Prostate gland (tissue), 2 donors: ENCODE measurements at regions not wholly inside any gene's neighbourhood (a gene's known extent, or its start where the extent isn't known, plus 50 kb on each side); places are given as distances from the start of the nearest gene placed in this dataset.

Experiments
- DNase-seq: peaks from one replicate; pipeline ENCODE4 v3.0.0-alpha.2; 2019; ENCODE audit warnings: low spot score
- H3K27ac ChIP-seq, 2 donors: fragments of 200-600 bp; sonication (generic); 2 replicates each; pipeline ENCODE4 v1.5.1; 2017 to 2019
- H3K27me3 ChIP-seq: fragments of 200-600 bp; sonication (generic); replicated peaks from 2 replicates; pipeline ENCODE4 v1.5.1; 2019; ENCODE audit not compliant: insufficient read depth
- H3K36me3 ChIP-seq, 2 donors: fragments of 200-600 bp; sonication (generic); 1 replicate in 1 of 2; 2 replicates in 1 of 2; pipeline versions ENCODE4 v1.5.1 to v1.8.1; 2017 to 2019
- H3K4me1 ChIP-seq: fragments of 200-600 bp; sonication (generic); replicated peaks from 2 replicates; pipeline ENCODE4 v1.5.1; 2019
- H3K4me3 ChIP-seq, 2 donors: fragments of 200-600 bp; sonication (generic); 2 replicates each; pipeline ENCODE4 v1.5.1; 2017 to 2019
- H3K9me3 ChIP-seq: fragments of 200-600 bp; sonication (generic); 2 replicates; pipeline ENCODE4 v1.5.1; 2017
- CTCF ChIP-seq, 4 experiments: fragments of 200-600 bp in 2 of 4; fragments of 450-650 bp in 2 of 4; sonication (generic) in 2 of 4; IDR thresholded peaks; 1 replicate in 3 of 4; 2 replicates in 1 of 4; pipeline ENCODE4 v1.5.1; 2016 to 2019; ENCODE audit warnings: antibody characterized with exemption in 4 of 4, mild to moderate bottlenecking in 2 of 4, moderate library complexity in 2 of 4
- POLR2A ChIP-seq: fragments of 450-650 bp; IDR thresholded peaks from one replicate; pipeline ENCODE4 v1.6.1; 2016; ENCODE audit warnings: antibody characterized with exemption, mild to moderate bottlenecking
- POLR2AphosphoS5 ChIP-seq: sonication (generic); formaldehyde crosslinking; IDR thresholded peaks from one replicate; pipeline ENCODE4 v1.6.1; 2017; ENCODE audit warnings: antibody characterized with exemption
- WGBS: methylation state at CpG from one replicate; pipeline ENCODE4 v1.1.5; 2018; 5-methylcytosine and 5-hydroxymethylcytosine counted together
- intact Hi-C: fragments of 100-400 bp; cut with DNase I; formaldehyde crosslinking; loops from one replicate; pipeline ENCODE4 v1.14.2; 2022

GRCh38 chr2:15794608-15795134, 145.7 kb upstream of the MYCN start:
- Histone ChIP-seq H3K27me3 (no peaks in the 10 kb centered on the region), H3K36me3 (no peaks in the 10 kb centered on the region), H3K9me3 (no peaks in the 10 kb centered on the region), H3K4me3 (no peak overlapping the region), H3K4me1 (no peaks in the 10 kb centered on the region), H3K27ac (no peak overlapping the region)
- intact Hi-C loops: no loop called here
- DNase-seq: no peak
- 82% methylated on average over 5 of the region's 5 CpGs for WGBS
- no peak for TF ChIP-seq POLR2A
- TF ChIP-seq CTCF (IDR thresholded peaks at IDR 0.05): no peak
- TF ChIP-seq POLR2AphosphoS5: no peak

- Histone ChIP-seq H3K9me3 (no peaks in the 10 kb centered on the region), H3K4me1 (no peaks in the 10 kb centered on the region), H3K27ac (no peak overlapping the region), H3K27me3 (no peaks in the 10 kb centered on the region), H3K4me3 (no peak overlapping the region), H3K36me3 (no peaks in the 10 kb centered on the region)
- intact Hi-C loops: no loop called here
- no peak for DNase-seq
- WGBS: 50% methylated on average over 10 of the region's 10 CpGs
- TF ChIP-seq CTCF (IDR thresholded peaks at IDR 0.05) (no peak), POLR2A (no peak), POLR2AphosphoS5 (no peak)
Observed at GRCh38 chr2:15795426-15795825, 144.9 kb upstream of the MYCN start.

- TF ChIP-seq POLR2AphosphoS5: no peak
- no peak for TF ChIP-seq POLR2A
- TF ChIP-seq CTCF (IDR thresholded peaks at IDR 0.05): no peak
- intact Hi-C loops: no loop called here
- H3K36me3 ChIP-seq: no peaks in the 10 kb centered on the region
- H3K9me3 ChIP-seq: no peaks in the 10 kb centered on the region
- no peak overlapping the region for H3K4me3 ChIP-seq
- DNase-seq: no peak
- H3K4me1 ChIP-seq: no peaks in the 10 kb centered on the region
- no peak overlapping the region for H3K27ac ChIP-seq
- WGBS: 91% methylated on average over 9 of the region's 9 CpGs
- no peaks in the 10 kb centered on the region for H3K27me3 ChIP-seq
Observed at GRCh38 chr2:15796167-15796942, 144.0 kb upstream of the MYCN start.

- no peak overlapping the region for H3K4me3 ChIP-seq
- H3K4me1 ChIP-seq: no peaks in the 10 kb centered on the region
- TF ChIP-seq POLR2A (no peak), CTCF (IDR thresholded peaks at IDR 0.05) (no peak), POLR2AphosphoS5 (no peak)
- H3K27me3 ChIP-seq: no peaks in the 10 kb centered on the region
- DNase-seq: no peak
- no peaks in the 10 kb centered on the region for H3K36me3 ChIP-seq
- WGBS: 76% methylated on average over 11 of the region's 11 CpGs
- intact Hi-C loops: no loop called here
- H3K9me3 ChIP-seq: no peaks in the 10 kb centered on the region
- no peak overlapping the region for H3K27ac ChIP-seq
Observed at GRCh38 chr2:15797231-15797938, 143.0 kb upstream of the MYCN start.

- 75% methylated on average over 5 of the region's 5 CpGs for WGBS
- DNase-seq: no peak
- no peaks in the 10 kb centered on the region for H3K36me3 ChIP-seq
- H3K4me1 ChIP-seq: no peaks in the 10 kb centered on the region
- intact Hi-C loops: no loop called here
- H3K27ac ChIP-seq: no peak overlapping the region
- no peaks in the 10 kb centered on the region for H3K27me3 ChIP-seq
- no peaks in the 10 kb centered on the region for H3K9me3 ChIP-seq
- no peak overlapping the region for H3K4me3 ChIP-seq
- TF ChIP-seq POLR2AphosphoS5 (no peak), POLR2A (no peak), CTCF (IDR thresholded peaks at IDR 0.05) (no peak)
Observed at GRCh38 chr2:15797939-15798281, 142.4 kb upstream of the MYCN start.
